ENCODE measurements at regions not wholly inside any gene's neighbourhood (a gene's known extent, or its start where the extent isn't known, plus 50 kb on each side); places are given as distances from the start of the nearest gene placed in this dataset.

DNA sequence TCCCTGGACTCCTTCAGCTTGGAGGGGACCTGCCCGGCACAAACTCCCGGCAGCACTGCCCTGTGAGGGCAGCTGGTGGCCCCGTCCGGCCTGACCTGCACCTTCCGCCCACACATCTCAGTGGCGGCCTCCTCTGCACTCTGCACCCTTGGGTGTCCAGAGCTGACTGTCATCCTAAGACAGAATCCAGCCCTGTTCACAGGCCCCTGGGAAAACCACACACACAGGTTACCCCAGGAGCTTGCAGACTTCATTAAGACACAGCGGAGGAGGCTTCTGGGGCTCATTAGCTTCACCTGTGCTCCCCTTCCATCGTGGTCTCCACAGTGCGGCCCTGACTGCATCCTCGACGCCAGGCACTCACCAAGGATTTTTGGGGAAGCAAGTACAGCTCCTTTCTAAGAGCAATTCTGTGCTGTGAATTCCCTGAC is 51.5 kb upstream of the SHH start:
- DNase-seq, result no peak
- Histone ChIP-seq H3K27me3 (ENCODE audit: insufficient read depth, low read depth, severe bottlenecking) (peaks cover 72% of the 10 kb centered on the region), H3K27ac (no peak overlapping the region), H3K4me3 (ENCODE audit: low read depth, low read length) (no peak overlapping the region), H3K9me3 (ENCODE audit: severe bottlenecking) (no peaks in the 10 kb centered on the region), H3K36me3 (no peaks in the 10 kb centered on the region)
- TF ChIP-seq, protein P1, sequence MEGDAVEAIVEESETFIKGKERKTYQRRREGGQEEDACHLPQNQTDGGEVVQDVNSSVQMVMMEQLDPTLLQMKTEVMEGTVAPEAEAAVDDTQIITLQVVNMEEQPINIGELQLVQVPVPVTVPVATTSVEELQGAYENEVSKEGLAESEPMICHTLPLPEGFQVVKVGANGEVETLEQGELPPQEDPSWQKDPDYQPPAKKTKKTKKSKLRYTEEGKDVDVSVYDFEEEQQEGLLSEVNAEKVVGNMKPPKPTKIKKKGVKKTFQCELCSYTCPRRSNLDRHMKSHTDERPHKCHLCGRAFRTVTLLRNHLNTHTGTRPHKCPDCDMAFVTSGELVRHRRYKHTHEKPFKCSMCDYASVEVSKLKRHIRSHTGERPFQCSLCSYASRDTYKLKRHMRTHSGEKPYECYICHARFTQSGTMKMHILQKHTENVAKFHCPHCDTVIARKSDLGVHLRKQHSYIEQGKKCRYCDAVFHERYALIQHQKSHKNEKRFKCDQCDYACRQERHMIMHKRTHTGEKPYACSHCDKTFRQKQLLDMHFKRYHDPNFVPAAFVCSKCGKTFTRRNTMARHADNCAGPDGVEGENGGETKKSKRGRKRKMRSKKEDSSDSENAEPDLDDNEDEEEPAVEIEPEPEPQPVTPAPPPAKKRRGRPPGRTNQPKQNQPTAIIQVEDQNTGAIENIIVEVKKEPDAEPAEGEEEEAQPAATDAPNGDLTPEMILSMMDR (IDR thresholded peaks at IDR 0.05; ENCODE audit: low read depth, low read length), result no peak

DNA sequence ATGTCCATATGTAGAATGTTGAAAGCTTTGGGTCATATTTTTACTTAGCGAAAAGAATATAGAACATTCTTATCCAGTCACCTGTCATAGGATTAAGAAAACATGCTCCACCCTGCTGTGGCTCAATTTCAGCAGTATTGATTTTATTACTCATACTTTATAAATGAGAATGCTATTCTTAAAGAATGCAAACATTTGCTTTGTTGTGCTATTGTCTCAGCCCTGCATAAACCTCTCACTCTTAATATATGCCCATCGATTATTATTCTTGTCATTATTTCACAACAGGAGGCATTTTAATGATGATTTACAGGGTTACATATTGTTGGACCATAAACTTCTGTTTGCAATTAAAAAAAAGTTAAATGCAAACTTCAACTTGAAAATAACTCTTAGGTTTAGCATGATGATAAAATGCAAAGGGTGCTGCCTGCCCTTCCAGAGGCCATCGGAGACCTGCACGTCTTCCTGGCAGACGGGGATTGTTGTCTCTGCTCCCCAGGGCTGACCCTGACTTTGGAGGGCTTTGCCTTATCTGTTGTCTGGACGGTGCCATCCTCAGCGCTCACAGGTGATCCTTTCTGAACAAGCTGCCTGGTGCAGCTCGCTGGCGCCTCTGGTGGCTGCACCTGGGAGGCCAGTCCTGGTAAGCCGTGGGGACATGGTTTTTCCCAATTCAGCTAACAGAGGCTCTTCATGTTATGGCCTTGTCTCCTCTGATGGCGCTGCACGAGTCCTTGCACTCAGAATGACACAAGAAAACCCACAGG is 50.0 kb upstream of the SHH start:
- TF ChIP-seq, protein P1 (IDR thresholded peaks at IDR 0.05; ENCODE audit: low read depth, low read length), result peak; percentile 51
- Histone ChIP-seq H3K4me3 (ENCODE audit: low read depth, low read length) (no peak overlapping the region), H3K27me3 (ENCODE audit: insufficient read depth, low read depth, severe bottlenecking) (peaks cover 67% of the 10 kb centered on the region), H3K36me3 (no peaks in the 10 kb centered on the region), H3K9me3 (ENCODE audit: severe bottlenecking) (no peaks in the 10 kb centered on the region), H3K27ac (no peak overlapping the region)
- DNase-seq, result no peak
